Fibroblast of pulmonary artery (primary cell): ENCODE measurements at regions not wholly inside any gene's neighbourhood (a gene's known extent, or its start where the extent isn't known, plus 50 kb on each side); places are given as distances from the start of the nearest gene placed in this dataset.
A peak's percentile ranks its signal among the peaks of the same experiment; 100 is the strongest.

Experiments
- DNase-seq: peaks from one replicate; pipeline ENCODE4 v3.0.0-alpha.2; 2010; ENCODE audit warnings: low read depth
- H3K4me3 ChIP-seq: replicated peaks from 2 replicates; pipeline ENCODE4 v1.5.1; 2011; ENCODE audit warnings: low read depth, mild to moderate bottlenecking, control low read depth, low read length, moderate library complexity
- CTCF ChIP-seq: IDR thresholded peaks from 2 replicates; pipeline ENCODE4 v1.5.1; 2011; ENCODE audit warnings: mild to moderate bottlenecking, control low read depth, low read length, inconsistent platforms; ENCODE audit errors: missing control alignments

GRCh38 chr13:106108346-106108745 lies 427.1 kb downstream of the EFNB2 start:
- DNase-seq: no peak
- TF ChIP-seq CTCF: no peak
- H3K4me3 ChIP-seq: no peak overlapping the region

GRCh38 chr13:106107061-106107460 lies 428.4 kb downstream of the EFNB2 start:
- no peak for TF ChIP-seq CTCF

DNA sequence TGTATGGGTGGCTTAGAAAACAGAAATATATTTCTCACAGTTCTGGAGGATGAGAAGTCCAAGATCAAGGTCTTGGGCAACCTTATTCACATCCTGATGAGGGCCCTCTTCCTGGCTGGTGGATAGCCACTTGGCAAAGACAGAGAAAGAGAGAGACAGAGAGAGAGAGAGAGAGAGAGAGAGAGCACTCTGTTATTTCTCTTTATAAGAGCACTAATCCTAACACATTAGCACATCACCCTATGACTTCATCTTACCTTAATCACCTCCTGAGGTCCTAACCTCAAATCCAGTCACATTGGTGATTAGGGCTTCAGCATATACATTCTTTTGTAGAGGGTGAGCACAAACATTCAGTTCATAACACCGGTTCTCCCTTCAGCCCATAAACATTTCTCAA lies 430.3 kb downstream of the EFNB2 start:
- H3K4me3 ChIP-seq: no peak overlapping the region
- no peak for TF ChIP-seq CTCF
- DNase-seq: no peak

More at GRCh38 chr13:106107061-106107460, 428.4 kb downstream of the EFNB2 start:
- no peak overlapping the region for H3K4me3 ChIP-seq
- DNase-seq: no peak

DNA sequence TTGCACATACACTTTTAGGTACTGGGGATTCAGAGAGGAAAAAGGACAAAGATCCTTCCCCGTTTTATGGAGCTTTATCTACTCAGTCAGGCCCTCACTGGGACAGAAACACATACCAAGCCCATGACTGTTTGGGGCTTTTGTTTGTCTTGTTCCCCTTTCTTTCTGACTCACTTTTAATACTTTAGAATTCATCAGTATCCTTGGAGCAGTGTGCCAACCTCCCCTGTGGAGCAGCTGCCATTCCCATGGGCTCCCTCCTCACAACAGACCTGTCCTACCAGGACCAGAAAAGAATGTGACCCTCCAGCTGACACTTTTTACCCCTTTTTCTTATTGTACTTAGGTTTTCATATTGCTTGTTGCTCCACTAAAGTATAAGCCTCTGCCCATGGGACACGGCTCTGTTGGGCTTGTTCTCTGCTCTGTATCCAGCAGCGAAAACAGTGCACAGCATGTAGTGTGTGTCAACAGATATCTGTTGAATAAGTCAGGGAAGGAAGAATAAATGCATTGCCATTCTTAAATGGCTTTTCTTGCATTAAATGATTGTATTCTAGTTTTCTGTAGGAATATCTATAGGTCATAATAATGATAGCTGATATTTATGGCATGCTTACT lies 431.1 kb downstream of the EFNB2 start:
- no peak for TF ChIP-seq CTCF
- peak; percentile 85 for DNase-seq
- H3K4me3 ChIP-seq: no peak overlapping the region

DNA sequence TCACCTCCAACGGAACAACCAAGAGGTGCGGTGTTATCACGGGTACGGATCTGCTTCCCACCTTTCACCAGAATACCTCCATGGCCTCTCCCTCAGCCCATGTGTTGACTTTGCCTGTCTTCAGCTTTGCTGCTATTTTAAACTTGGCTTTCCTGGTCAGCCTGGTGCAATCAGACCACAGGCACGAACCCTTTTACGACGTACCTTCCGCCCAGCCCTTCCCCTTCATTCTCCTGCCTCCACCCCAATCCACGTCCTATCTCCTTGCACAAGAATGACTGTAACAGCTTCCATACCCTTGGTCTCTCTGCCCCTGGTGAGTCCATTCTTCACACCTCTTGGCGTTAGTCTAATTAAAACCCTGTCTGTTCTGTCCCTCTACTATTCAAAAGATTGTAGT lies 431.7 kb downstream of the EFNB2 start:
- no peak overlapping the region for H3K4me3 ChIP-seq
- TF ChIP-seq CTCF: no peak
- peak; percentile 65 for DNase-seq

DNA sequence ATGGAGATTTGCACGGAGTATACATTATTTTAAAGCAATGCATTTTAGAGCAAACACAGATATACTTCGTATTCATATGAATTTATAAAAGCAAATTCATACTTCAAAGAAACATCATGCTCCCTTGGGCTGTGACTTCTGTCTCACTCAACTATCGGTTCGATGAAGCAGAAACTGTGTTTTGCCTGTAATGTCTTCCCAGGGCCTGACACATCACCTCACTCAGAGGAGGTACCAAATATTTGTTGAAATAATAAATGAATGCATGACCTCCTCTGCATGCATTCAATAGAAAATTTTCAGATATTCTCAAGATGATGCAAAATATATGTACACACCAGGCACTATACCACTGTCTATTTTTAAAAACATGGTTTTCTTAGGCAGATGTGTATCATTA lies 432.7 kb downstream of the EFNB2 start:
- no peak overlapping the region for H3K4me3 ChIP-seq
- no peak for DNase-seq
- no peak for TF ChIP-seq CTCF

- no peak overlapping the region for H3K4me3 ChIP-seq
- TF ChIP-seq CTCF: no peak
- no peak for DNase-seq
Measured at GRCh38 chr13:106101201-106101600, 434.3 kb downstream of the EFNB2 start.
